Right cardiac atrium (tissue), 5 donors: ENCODE measurements at regions not wholly inside any gene's neighbourhood (a gene's known extent, or its start where the extent isn't known, plus 50 kb on each side); places are given as distances from the start of the nearest gene placed in this dataset.
A peak's percentile ranks its signal among the peaks of the same experiment; 100 is the strongest.
"Not testable (repeated sequence)": the region's sequence is repeated elsewhere in the genome, so short reads cannot be mapped to it uniquely, and the experiment has no call there.

Source experiments
- ATAC-seq, 2 donors: fragments of 200-7000 bp; cut with Tn5 transposase; one replicate each; pipeline versions ENCODE4 v1.8.0 to v1.9.1; 2020; ENCODE audit warnings: moderate library complexity in 2 of 2, mild to moderate bottlenecking in 1 of 2
- DNase-seq, 3 donors: peaks; one replicate each; pipeline ENCODE4 v3.0.0-alpha.2; 2020
- H3K27ac ChIP-seq: one replicate; pipeline ENCODE4 v1.5.1; 2013; ENCODE audit warnings: mild to moderate bottlenecking, low read length, control low read depth, moderate library complexity
- H3K27me3 ChIP-seq: one replicate; pipeline ENCODE4 v1.6.1; 2013; ENCODE audit not compliant: control insufficient read depth, insufficient read depth
- H3K4me1 ChIP-seq: one replicate; pipeline ENCODE4 v1.6.1; 2013; ENCODE audit warnings: low read length; ENCODE audit not compliant: control insufficient read depth, insufficient read depth
- H3K4me3 ChIP-seq: one replicate; pipeline ENCODE4 v1.5.1; 2013; ENCODE audit warnings: low read length, control low read depth
- H3K9me3 ChIP-seq: one replicate; pipeline ENCODE4 v1.6.1; 2013; ENCODE audit warnings: low read length; ENCODE audit not compliant: control insufficient read depth
- WGBS: extraction: QIAGEN DNeasy Blood & Tissue Kit; methylation state at CpG from one replicate; pipeline ENCODE4 v1.1.7; 2013; 5-methylcytosine and 5-hydroxymethylcytosine counted together
- intact Hi-C, 4 donors: fragments of 100-400 bp; cut with DNase I; formaldehyde crosslinking; loops; one replicate each; pipeline versions ENCODE4 v1.11.0 to v1.14.0; 2022 to 2023
- donor health status: healthy with polysubstance abuse.
- donor health status: DM: no; HTN: yes; CAD: no.
- donor health status: DM: no; HTN: no; CAD: no.
- donor health status: DM: no; HTN: yes; CAD: no; lungs with severe emphysema.
- donor health status: DM: yes; HTN: yes; CAD: no.

GRCh38 chr11:92027136-92027535 is 197.5 kb upstream of the FAT3 start:
- WGBS, result 79% methylated on average over 16 of the region's 16 CpGs
- H3K9me3 ChIP-seq, H3K27ac ChIP-seq, H3K27me3 ChIP-seq, intact Hi-C loops, H3K4me1 ChIP-seq, H3K4me3 ChIP-seq, DNase-seq, ATAC-seq: not testable (repeated sequence)

- Histone ChIP-seq H3K4me3 (no peak overlapping the region), H3K27me3 (no peaks in the 10 kb centered on the region), H3K4me1 (no peaks in the 10 kb centered on the region), H3K27ac (no peak overlapping the region), H3K9me3 (no peaks in the 10 kb centered on the region)
- 94% methylated on average over 7 of the region's 7 CpGs for WGBS
- intact Hi-C loops, result no loop called here
- no peak for DNase-seq
- ATAC-seq, result no peak
Measured at GRCh38 chr11:92026664-92027063, 198.0 kb upstream of the FAT3 start.

DNA sequence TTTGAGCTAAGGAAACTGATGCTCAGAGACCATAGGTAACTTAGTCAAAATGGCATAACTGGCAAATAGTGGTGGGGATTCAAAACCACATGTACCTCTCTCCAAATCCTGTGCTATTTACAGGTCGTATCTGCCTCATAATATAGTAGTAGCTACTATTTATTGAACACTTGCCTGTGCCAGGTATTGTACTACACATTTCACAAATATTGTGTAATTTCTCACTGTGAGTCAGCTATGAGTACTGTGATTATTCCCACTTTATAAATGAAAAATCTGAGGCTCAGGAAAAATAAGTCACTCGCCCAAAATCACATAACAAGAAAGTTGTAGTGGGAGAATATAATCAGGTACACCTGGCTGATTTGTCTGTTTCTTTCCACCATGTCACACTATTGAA is 199.8 kb upstream of the FAT3 start:
- WGBS, result 77% methylated on average over 2 of the region's 2 CpGs
- H3K27me3 ChIP-seq, result no peaks in the 10 kb centered on the region

DNA sequence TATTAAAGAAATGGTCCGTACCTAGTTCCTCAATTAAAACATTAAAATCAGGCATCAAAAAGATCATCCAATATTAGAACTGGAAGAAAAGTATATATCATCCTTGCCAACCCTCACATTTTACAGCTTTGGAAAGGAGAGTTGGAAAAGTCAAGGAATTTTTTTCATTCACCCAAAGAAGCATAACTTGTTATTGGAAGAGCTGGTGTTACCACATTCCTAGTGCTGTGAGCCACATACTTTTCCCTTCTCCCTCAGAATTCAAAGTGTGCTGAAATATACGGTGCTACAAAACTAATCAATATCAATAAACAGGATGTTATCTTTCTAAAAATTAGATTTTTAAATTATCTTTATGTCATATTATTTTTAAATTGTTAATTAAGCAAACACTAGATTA is 202.1 kb upstream of the FAT3 start:
- Histone ChIP-seq H3K4me1 (no peaks in the 10 kb centered on the region), H3K9me3 (no peaks in the 10 kb centered on the region), H3K27me3 (no peaks in the 10 kb centered on the region), H3K4me3 (no peak overlapping the region), H3K27ac (no peak overlapping the region)
- no peak for ATAC-seq
- 82% methylated on average over 2 of the region's 2 CpGs for WGBS
- DNase-seq, result no peak
- intact Hi-C loops, result no loop called here

More for the DNA sequence above, 199.8 kb upstream of the FAT3 start:
- intact Hi-C loops, result no loop called here
- H3K4me1 ChIP-seq, result no peaks in the 10 kb centered on the region
- no peak for ATAC-seq
- DNase-seq, result no peak
- no peak overlapping the region for H3K27ac ChIP-seq
- no peaks in the 10 kb centered on the region for H3K9me3 ChIP-seq
- H3K4me3 ChIP-seq, result no peak overlapping the region

- H3K27me3 ChIP-seq, result no peaks in the 10 kb centered on the region
- DNase-seq (peak in 1 of 3 donors; percentile 30), ATAC-seq (no peak)
- WGBS, result 63% methylated on average over 3 of the region's 3 CpGs
- H3K27ac ChIP-seq, result no peak overlapping the region
- intact Hi-C loops, result no loop called here
- H3K9me3 ChIP-seq, result no peaks in the 10 kb centered on the region
- H3K4me3 ChIP-seq, result no peak overlapping the region
- H3K4me1 ChIP-seq, result no peaks in the 10 kb centered on the region
Measured at GRCh38 chr11:92018332-92018731, 206.3 kb upstream of the FAT3 start.

- peaks cover 2% of the 10 kb centered on the region for H3K27me3 ChIP-seq
- H3K9me3 ChIP-seq, result no peaks in the 10 kb centered on the region
- no peak for DNase-seq
- 76% methylated on average over 1 of the region's 1 CpG for WGBS
- no peak overlapping the region for H3K4me3 ChIP-seq
- H3K27ac ChIP-seq, result no peak overlapping the region
- ATAC-seq, result no peak
- intact Hi-C loops, result no loop called here
- H3K4me1 ChIP-seq, result no peaks in the 10 kb centered on the region
Measured at GRCh38 chr11:92008249-92008648, 216.4 kb upstream of the FAT3 start.

DNA sequence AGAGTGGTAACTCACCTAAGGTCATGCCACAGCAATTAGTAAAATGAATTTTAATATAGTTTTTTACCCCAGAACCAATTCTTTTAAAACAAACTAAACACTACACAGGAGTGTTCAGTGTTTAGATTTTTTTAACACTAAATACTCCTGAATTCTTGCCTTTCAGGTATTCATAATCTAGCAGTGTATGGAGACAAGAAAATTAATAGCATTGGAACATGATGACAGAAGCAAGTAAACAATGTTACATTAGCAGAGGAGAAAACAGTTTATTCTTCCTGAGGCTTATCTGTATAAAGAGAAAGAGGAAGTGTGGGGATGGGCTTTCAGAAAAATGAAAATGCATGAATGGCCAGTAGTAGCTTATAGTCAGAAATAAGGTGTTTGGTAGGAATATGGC is 222.1 kb upstream of the FAT3 start:
- intact Hi-C loops, result no loop called here
- DNase-seq (no peak), ATAC-seq (no peak)
- H3K27ac ChIP-seq, result no peak overlapping the region
- peaks cover 2% of the 10 kb centered on the region for H3K27me3 ChIP-seq
- H3K4me1 ChIP-seq, result no peaks in the 10 kb centered on the region
- H3K4me3 ChIP-seq, result no peak overlapping the region
- H3K9me3 ChIP-seq, result no peaks in the 10 kb centered on the region

DNA sequence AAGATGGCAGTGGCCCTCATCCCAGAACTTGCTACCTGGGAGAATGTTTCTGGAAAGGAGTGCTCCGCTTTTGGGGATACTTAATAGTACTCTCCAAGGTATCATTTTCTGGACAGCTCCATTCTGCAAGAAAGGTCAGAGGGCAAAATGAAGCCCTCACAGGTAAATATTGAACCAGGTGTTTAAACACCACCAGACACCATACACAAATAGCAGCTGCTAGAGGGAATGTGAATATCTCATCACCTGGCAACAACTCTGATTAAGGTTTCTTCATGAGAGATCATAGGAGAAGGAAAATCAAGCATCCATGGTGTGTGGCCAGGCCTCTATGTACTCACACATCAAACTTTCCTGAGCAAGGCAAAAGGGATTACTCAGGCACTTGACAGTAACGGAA is 226.1 kb upstream of the FAT3 start:
- WGBS, result 95% methylated on average over 2 of the region's 2 CpGs
- no peak for ATAC-seq
- no peak for DNase-seq
- intact Hi-C loops, result no loop called here
- Histone ChIP-seq H3K9me3 (no peaks in the 10 kb centered on the region), H3K4me1 (no peaks in the 10 kb centered on the region), H3K4me3 (no peak overlapping the region), H3K27ac (no peak overlapping the region), H3K27me3 (peaks cover 2% of the 10 kb centered on the region)

GRCh38 chr11:91997226-91997625 is 227.4 kb upstream of the FAT3 start:
- no peak overlapping the region for H3K4me3 ChIP-seq
- H3K27me3 ChIP-seq, result no peaks in the 10 kb centered on the region
- no peak for ATAC-seq
- 73% methylated on average over 6 of the region's 6 CpGs for WGBS
- intact Hi-C loops, result no loop called here
- H3K4me1 ChIP-seq, result no peaks in the 10 kb centered on the region
- no peaks in the 10 kb centered on the region for H3K9me3 ChIP-seq
- H3K27ac ChIP-seq, result no peak overlapping the region
- DNase-seq, result no peak

- 70% methylated on average over 1 of the region's 1 CpG for WGBS
Measured at GRCh38 chr11:91996526-91996925, 228.1 kb upstream of the FAT3 start.

DNA sequence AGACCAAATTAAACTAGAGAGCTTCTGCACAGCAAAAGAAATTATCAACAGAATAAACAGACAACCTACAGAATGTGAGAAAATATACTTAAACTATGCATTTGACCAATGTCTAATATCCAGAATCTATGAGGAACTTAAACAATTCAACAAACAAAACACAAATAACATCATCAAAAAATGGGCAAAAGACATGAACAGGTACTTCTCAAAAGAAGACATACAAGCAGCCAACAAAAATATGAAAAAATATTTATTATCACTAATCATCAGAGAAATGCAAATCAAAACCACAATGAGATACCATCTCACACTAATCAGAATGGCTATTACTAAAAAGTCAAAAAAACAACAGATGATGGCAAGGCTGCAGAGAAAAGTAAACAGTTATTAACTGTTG is 236.2 kb upstream of the FAT3 start:
- H3K4me1 ChIP-seq, H3K4me3 ChIP-seq, ATAC-seq, H3K27ac ChIP-seq, DNase-seq, H3K9me3 ChIP-seq, H3K27me3 ChIP-seq, intact Hi-C loops: not testable (repeated sequence)

More at GRCh38 chr11:91996526-91996925, 228.1 kb upstream of the FAT3 start:
- Histone ChIP-seq H3K4me1 (no peaks in the 10 kb centered on the region), H3K4me3 (no peak overlapping the region), H3K27me3 (no peaks in the 10 kb centered on the region), H3K27ac (no peak overlapping the region), H3K9me3 (no peaks in the 10 kb centered on the region)
- intact Hi-C loops, result no loop called here
- no peak for DNase-seq
- ATAC-seq, result no peak

DNA sequence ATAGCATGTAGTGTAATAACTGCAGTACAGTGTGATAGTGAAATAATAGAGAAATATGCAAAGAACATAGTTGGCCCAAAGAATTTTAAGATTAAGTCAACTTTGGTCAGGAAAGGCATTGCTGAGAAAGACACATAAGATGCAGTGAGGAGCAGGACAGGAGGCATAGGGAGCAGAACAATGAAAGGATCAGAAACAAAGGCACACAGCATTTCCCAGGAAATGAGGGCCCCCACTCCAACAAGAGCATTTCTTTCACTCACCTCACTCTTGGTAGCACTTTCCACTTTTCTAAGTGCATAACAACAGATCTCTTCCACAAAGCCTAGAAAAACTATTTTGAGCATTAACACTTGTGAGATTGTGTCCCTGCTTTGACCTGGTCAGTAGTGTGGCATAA is 238.4 kb upstream of the FAT3 start:
- DNase-seq, result no peak
- ATAC-seq, result no peak
- Histone ChIP-seq H3K9me3 (no peaks in the 10 kb centered on the region), H3K27ac (no peak overlapping the region), H3K4me3 (no peak overlapping the region), H3K27me3 (no peaks in the 10 kb centered on the region), H3K4me1 (no peaks in the 10 kb centered on the region)
- intact Hi-C loops, result no loop called here
